HG03442 (cell line): ENCODE measurements at regions not wholly inside any gene's neighbourhood (a gene's known extent, or its start where the extent isn't known, plus 50 kb on each side); places are given as distances from the start of the nearest gene placed in this dataset.

Source experiments
- ATAC-seq: cut with Tn5 transposase; IDR thresholded peaks from one replicate; pipeline ENCODE4 v1.9.1; 2021; ENCODE audit warnings: mild to moderate bottlenecking, moderate library complexity; ENCODE audit not compliant: unreplicated experiment

- no peak for ATAC-seq
Measured at GRCh38 chr6:137687818-137688217, 179.2 kb upstream of the TNFAIP3 start.

- ATAC-seq, result no peak
Measured at GRCh38 chr6:137688230-137688971, 178.7 kb upstream of the TNFAIP3 start.

DNA sequence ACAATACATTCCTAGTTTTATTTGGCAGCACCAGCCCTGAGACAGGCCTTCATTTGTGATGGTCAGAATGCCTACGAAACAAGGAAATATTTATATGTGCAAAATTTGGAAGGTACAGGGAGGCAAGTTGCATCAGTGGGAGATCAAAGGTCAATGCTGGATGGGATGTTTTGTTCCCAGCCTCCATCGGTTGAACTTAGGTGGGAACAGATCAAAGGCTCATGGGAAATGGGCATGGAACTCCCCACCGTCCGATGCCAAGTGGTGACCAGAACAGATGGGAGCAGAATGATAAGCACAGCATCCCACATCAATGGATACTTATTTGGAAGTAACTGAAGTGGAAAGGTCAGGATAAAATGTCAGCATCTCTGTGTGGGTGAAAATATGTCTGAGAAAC, 177.7 kb upstream of the TNFAIP3 start:
- ATAC-seq, result no peak

DNA sequence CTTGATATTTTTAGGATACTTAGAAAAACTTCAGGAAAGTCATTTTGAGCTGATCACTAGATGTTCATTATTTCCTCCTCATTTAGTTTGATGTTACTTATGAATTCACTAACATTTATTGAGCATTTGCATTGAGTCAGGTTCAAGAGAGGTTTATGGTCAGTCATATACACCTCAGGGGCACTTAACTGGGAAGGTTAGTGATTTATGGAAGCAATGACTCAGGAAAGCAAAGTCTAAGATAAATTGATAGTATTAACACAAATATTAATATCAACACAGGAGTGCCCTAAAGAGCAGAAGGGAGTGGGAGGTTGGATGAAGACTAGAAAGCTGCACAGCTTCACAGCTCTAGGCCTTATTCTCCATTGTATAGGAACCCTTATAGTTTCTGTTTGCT, 177.0 kb upstream of the TNFAIP3 start:
- ATAC-seq, result no peak

DNA sequence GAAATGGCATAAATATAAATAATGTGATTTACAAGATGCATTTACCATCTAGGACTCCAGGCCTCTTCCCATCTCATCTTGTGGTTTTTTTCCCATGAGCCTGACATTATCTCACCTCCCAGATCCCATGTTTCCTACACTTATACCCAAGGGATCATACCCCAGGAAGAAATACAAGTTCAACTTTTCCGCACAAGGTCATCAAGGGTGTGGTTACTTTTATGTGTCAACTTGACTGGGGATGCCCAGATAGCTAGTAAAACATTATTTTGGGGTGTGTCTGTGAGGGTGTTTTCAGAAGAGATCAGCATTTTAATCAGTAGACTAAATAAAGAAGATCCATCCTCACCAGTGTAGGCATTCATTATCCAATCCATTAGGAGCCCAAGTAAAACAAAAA, 176.3 kb upstream of the TNFAIP3 start:
- ATAC-seq, result no peak

GRCh38 chr6:137692308-137692707, 174.8 kb upstream of the TNFAIP3 start:
- no peak for ATAC-seq

- ATAC-seq, result no peak
Measured at GRCh38 chr6:137692806-137693205, 174.3 kb upstream of the TNFAIP3 start.

DNA sequence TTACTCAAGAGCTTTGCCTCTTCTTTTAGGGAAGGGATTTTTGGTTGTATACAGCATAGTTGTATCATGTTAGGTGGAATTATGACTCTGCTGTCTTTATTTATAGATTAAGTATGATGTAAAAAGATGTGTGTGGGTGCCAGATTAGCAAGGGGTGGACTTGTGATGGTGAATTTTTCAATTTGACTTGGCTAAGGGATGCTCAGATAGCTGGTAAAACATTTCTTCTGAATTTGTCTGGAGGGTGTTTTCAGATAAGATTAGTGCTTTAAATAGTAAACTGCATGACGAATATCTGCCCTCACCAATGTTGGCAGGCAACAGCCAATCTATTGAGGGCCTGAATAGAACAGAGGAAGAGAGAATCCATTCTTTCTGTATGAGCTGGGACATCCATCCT, 173.3 kb upstream of the TNFAIP3 start:
- no peak for ATAC-seq

DNA sequence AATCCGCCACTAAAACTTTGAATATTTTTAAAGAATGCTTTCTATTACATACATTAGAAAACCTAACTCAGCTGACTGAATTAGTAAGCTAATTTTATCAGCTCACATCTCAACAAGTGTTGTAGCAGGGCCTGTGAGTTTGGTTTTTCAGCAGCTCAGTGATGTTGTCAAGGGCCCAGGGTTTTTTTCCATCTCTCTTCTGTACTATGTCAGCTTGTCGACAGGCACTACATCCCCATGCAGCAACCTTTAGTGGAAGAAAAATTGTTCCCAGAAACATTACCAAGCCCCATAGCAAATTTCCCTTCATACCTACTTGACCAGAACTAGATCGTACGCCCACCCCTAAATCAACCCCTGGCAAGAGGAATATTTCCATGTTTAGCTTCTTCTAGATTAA, 170.3 kb upstream of the TNFAIP3 start:
- no peak for ATAC-seq

GRCh38 chr6:137697267-137697938, 169.7 kb upstream of the TNFAIP3 start:
- ATAC-seq, result peak; percentile 69

GRCh38 chr6:137698636-137699030, 168.4 kb upstream of the TNFAIP3 start:
- ATAC-seq, result no peak

DNA sequence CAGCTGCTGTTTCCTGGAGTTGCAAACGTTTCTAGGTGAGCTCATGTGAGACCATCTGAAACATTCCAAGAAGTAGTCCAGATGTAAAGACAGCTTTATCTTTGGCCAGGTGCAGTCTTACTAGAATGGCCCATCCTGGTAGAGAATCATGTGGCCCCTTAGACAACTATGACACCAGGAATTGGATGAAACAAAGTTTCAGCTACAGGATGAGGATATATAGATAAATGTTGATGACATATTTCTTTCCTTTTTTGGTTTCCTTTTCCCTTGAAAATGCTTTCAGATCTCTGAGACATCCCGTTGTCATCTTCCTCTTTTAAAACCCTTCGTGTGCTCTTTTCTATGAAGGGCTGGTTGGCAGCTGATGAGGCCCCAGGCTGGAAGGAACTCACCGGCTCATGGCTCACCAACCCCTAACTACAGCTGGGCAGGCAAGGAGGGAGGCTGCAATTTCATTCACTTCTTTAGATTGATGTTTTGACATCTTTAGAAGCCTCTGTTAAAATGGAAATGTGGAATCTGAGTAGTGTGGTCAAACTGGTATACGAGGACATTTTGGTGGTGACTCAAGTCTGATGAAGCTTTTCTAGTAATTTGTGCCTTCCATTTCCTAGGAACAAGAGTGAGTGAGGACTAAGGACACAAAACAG, 167.9 kb upstream of the TNFAIP3 start:
- ATAC-seq, result no peak

DNA sequence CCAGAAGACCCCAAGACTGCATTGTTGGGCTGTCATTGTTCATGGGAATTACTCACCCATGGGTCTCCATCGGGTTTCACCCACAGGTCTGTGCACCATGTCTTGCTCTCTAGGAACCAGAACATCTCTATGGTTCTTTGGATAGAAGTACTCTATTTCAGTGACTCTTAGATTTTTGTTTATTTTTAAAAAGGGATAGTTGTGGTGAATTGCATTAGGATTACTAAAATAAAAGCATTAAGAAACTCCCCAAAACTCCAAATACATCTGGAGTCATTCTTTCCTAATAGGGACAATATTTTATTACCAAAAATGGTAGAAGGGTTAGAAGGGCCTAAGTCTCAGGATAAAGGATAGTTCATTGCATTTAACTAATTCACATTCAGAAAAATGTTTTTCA, 166.9 kb upstream of the TNFAIP3 start:
- ATAC-seq, result no peak

- ATAC-seq, result no peak
Measured at GRCh38 chr6:137700751-137701477, 166.1 kb upstream of the TNFAIP3 start.

- ATAC-seq, result no peak
Measured at GRCh38 chr6:137701942-137702341, 165.1 kb upstream of the TNFAIP3 start.

- ATAC-seq, result no peak
Measured at GRCh38 chr6:137702791-137703424, 164.2 kb upstream of the TNFAIP3 start.

GRCh38 chr6:137704802-137705159, 162.3 kb upstream of the TNFAIP3 start:
- ATAC-seq, result no peak

- no peak for ATAC-seq
Measured at GRCh38 chr6:137705160-137706082, 161.6 kb upstream of the TNFAIP3 start.

- no peak for ATAC-seq
Measured at GRCh38 chr6:137706083-137706750, 160.8 kb upstream of the TNFAIP3 start.
